GM12891 (cell line): ENCODE measurements at regions not wholly inside any gene's neighbourhood (a gene's known extent, or its start where the extent isn't known, plus 50 kb on each side); places are given as distances from the start of the nearest gene placed in this dataset.

Experiments
- POLR2A ChIP-seq: IDR thresholded peaks from 2 replicates; pipeline ENCODE4 v1.6.1; 2011; ENCODE audit warnings: low read depth, low read length, control low read depth
- POLR2AphosphoS5 ChIP-seq: IDR thresholded peaks from 2 replicates; pipeline ENCODE4 v1.6.1; 2011; ENCODE audit warnings: low read depth, low read length, control low read depth
- SPI1 ChIP-seq: IDR thresholded peaks from 2 replicates; pipeline ENCODE4 v1.6.1; 2011; ENCODE audit warnings: low read depth, low read length, control low read depth

DNA sequence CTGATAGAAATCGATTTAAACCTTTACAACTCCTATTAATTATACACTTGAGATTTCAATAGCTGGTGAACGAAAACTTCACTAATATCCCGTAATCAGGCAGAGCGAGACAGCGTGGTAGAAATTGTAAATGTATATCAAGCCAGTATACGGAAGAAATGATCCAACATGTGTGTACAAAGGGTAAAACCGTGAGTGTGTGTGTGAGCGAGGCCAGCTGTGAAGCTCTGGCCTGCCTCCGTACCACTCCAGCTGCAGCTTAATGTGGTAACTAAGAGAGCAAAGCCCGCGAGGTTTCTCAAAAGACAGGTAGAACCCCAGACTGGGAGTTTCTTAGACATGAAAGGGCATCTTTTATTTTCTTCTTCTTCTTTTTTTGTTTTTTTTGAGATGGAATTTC, 52.3 kb upstream of the ZNF516 start:
- TF ChIP-seq POLR2AphosphoS5 (no peak), POLR2A (no peak), SPI1 (no peak)
